ENCODE measurements at regions not wholly inside any gene's neighbourhood (a gene's known extent, or its start where the extent isn't known, plus 50 kb on each side); places are given as distances from the start of the nearest gene placed in this dataset.

GRCh38 chr11:22555881-22556280, 69.7 kb downstream of the FANCF start:
- Histone ChIP-seq H3K9me3 (no peaks in the 10 kb centered on the region), H3K27ac (no peak overlapping the region), H3K4me3 (no peak overlapping the region), H3K4me1 (no peaks in the 10 kb centered on the region), H3K27me3 (no peaks in the 10 kb centered on the region), H3K36me3 (no peaks in the 10 kb centered on the region)
- no peak for TF ChIP-seq CTCF (IDR thresholded peaks at IDR 0.05)
- no peak for ATAC-seq
- no peak for DNase-seq
- intact Hi-C loops (cut with DNase I), result no loop called here

GRCh38 chr11:22554221-22554620, 71.4 kb downstream of the FANCF start:
- H3K9me3 ChIP-seq, result no peaks in the 10 kb centered on the region
- no peaks in the 10 kb centered on the region for H3K4me1 ChIP-seq
- no peak overlapping the region for H3K4me3 ChIP-seq
- H3K27ac ChIP-seq, result no peak overlapping the region
- no peaks in the 10 kb centered on the region for H3K36me3 ChIP-seq
- ATAC-seq (no peak), DNase-seq (no peak)
- no peaks in the 10 kb centered on the region for H3K27me3 ChIP-seq
- TF ChIP-seq CTCF (IDR thresholded peaks at IDR 0.05), result no peak
- intact Hi-C loops (cut with DNase I), result no loop called here

- DNase-seq, result no peak
- ATAC-seq, result no peak
- no peaks in the 10 kb centered on the region for H3K36me3 ChIP-seq
- intact Hi-C loops (cut with DNase I), result no loop called here
- no peak overlapping the region for H3K4me3 ChIP-seq
- no peaks in the 10 kb centered on the region for H3K9me3 ChIP-seq
- H3K27me3 ChIP-seq, result no peaks in the 10 kb centered on the region
- TF ChIP-seq CTCF (IDR thresholded peaks at IDR 0.05), result no peak
- no peaks in the 10 kb centered on the region for H3K4me1 ChIP-seq
- H3K27ac ChIP-seq, result no peak overlapping the region
These were observed 72.7 kb downstream of the FANCF start for GRCh38 chr11:22552885-22553284.

GRCh38 chr11:22546746-22547145, 78.9 kb downstream of the FANCF start:
- intact Hi-C loops (cut with DNase I), result no loop called here
- H3K27ac ChIP-seq, result no peak overlapping the region
- no peaks in the 10 kb centered on the region for H3K27me3 ChIP-seq
- no peak overlapping the region for H3K4me3 ChIP-seq
- H3K4me1 ChIP-seq, result no peaks in the 10 kb centered on the region
- ATAC-seq, result no peak
- H3K36me3 ChIP-seq, result no peaks in the 10 kb centered on the region
- H3K9me3 ChIP-seq, result no peaks in the 10 kb centered on the region
- TF ChIP-seq CTCF (IDR thresholded peaks at IDR 0.05), result no peak
- DNase-seq, result no peak

- H3K4me3 ChIP-seq, result no peak overlapping the region
- H3K36me3 ChIP-seq, result no peaks in the 10 kb centered on the region
- H3K27ac ChIP-seq, result no peak overlapping the region
- no peaks in the 10 kb centered on the region for H3K9me3 ChIP-seq
- intact Hi-C loops (cut with DNase I), result no loop called here
- no peak for TF ChIP-seq CTCF (IDR thresholded peaks at IDR 0.05)
- H3K27me3 ChIP-seq, result no peaks in the 10 kb centered on the region
- no peak for ATAC-seq
- DNase-seq, result no peak
- H3K4me1 ChIP-seq, result no peaks in the 10 kb centered on the region
These were observed 82.4 kb downstream of the FANCF start for GRCh38 chr11:22543261-22543660.

- Histone ChIP-seq H3K27me3 (no peaks in the 10 kb centered on the region), H3K27ac (no peak overlapping the region), H3K4me3 (no peak overlapping the region), H3K9me3 (no peaks in the 10 kb centered on the region), H3K4me1 (no peaks in the 10 kb centered on the region), H3K36me3 (no peaks in the 10 kb centered on the region)
- intact Hi-C loops (cut with DNase I), result no loop called here
- ATAC-seq, result no peak
- peak; percentile 33 for TF ChIP-seq CTCF (IDR thresholded peaks at IDR 0.05)
- no peak for DNase-seq
These were observed 85.8 kb downstream of the FANCF start for GRCh38 chr11:22539821-22540256.

Data from upper lobe of right lung (tissue), 1 donor.